Right lobe of liver (tissue), 6 donors: ENCODE measurements at regions not wholly inside any gene's neighbourhood (a gene's known extent, or its start where the extent isn't known, plus 50 kb on each side); places are given as distances from the start of the nearest gene placed in this dataset.

Experiments used
- ATAC-seq, 4 donors: fragments of 200-7000 bp; cut with Tn5 transposase; one replicate each; pipeline ENCODE4 v1.9.1; 2020; ENCODE audit warnings: mild to moderate bottlenecking in 4 of 4, moderate library complexity in 4 of 4
- DNase-seq, 3 donors: peaks; one replicate each; pipeline ENCODE4 v3.0.0-alpha.2; 2020
- H3K27ac ChIP-seq, 3 donors: fragments of 200-600 bp; one replicate each; pipeline ENCODE4 v1.8.0; 2022
- H3K27me3 ChIP-seq, 2 donors: fragments of 200-600 bp; one replicate each; pipeline ENCODE4 v1.8.0; 2022
- H3K36me3 ChIP-seq, 4 donors: fragments of 200-600 bp; sonication (generic) in 1 of 4; one replicate each; pipeline versions ENCODE4 v1.5.1 to v1.8.0; 2017 to 2022; ENCODE audit warnings: control low read depth in 1 of 4
- H3K4me1 ChIP-seq, 4 donors: fragments of 200-600 bp; sonication (generic) in 1 of 4; one replicate each; pipeline versions ENCODE4 v1.5.1 to v1.8.0; 2017 to 2022; ENCODE audit warnings: control low read depth in 1 of 4
- H3K4me3 ChIP-seq, 3 donors: fragments of 200-600 bp; one replicate each; pipeline ENCODE4 v1.8.0; 2022
- H3K9me3 ChIP-seq, 4 donors: fragments of 200-600 bp; sonication (generic) in 1 of 4; one replicate each; pipeline versions ENCODE4 v1.5.1 to v1.8.0; 2017 to 2022; ENCODE audit warnings: control low read depth in 1 of 4
- POLR2A ChIP-seq: fragments of 450-650 bp; IDR thresholded peaks from one replicate; pipeline ENCODE4 v1.6.1; 2017; ENCODE audit warnings: antibody characterized with exemption, mild to moderate bottlenecking
- WGBS: methylation state at CpG from one replicate; pipeline ENCODE4 v1.1.6; 2018; ENCODE audit warnings: low coverage, low lambda C conversion rate; ENCODE audit not compliant: insufficient coverage; ENCODE audit errors: missing lambda C conversion rate; 5-methylcytosine and 5-hydroxymethylcytosine counted together
- intact Hi-C, 2 donors: fragments of 100-400 bp; cut with DNase I; formaldehyde crosslinking; loops; one replicate each; pipeline versions ENCODE4 v1.11.2 to v1.14.1; 2022
- TF ChIP-seq, protein P1 (sequence below), 4 donors: fragments of 200-600 bp in 3 of 4; fragments of 450-650 bp in 1 of 4; IDR thresholded peaks; one replicate each; pipeline versions ENCODE4 v1.5.1 to v1.8.0; 2016 to 2022; ENCODE audit warnings: antibody characterized with exemption in 4 of 4, mild to moderate bottlenecking in 2 of 4
- donor health status: DM: no; HTN: yes; CAD: no.
- donor health status: DM: no; HTN: no; CAD: no.
- donor health status: DM: no; HTN: no; CAD: no.
- donor health status: DM: no; HTN: yes; CAD: no.
- donor health status: DM: no; HTN: yes; CAD: no.

DNA sequence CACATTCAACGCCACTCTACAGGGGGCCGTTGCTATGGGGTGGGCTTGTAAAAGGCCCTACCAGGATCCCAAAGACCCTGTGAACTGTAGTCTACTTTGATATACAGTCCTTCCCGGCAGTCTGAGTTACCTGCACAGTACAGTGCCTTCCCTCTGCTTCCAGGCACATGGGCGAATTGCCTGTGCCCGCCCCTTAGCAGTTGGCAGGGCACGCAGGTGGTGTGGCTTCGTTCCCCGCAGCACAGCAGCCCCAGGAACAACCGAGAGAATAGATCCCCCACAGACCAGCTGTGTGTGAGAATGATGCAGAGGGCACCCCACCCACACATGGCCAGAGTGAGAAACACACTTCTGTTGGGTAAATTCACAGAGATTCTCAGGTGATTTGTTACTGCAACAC, 60.6 kb downstream of the MRPL57 start:
- intact Hi-C loops: no loop called here
- no peak for ATAC-seq
- H3K9me3 ChIP-seq: no peaks in the 10 kb centered on the region
- no peak for TF ChIP-seq POLR2A
- TF ChIP-seq, protein P1, sequence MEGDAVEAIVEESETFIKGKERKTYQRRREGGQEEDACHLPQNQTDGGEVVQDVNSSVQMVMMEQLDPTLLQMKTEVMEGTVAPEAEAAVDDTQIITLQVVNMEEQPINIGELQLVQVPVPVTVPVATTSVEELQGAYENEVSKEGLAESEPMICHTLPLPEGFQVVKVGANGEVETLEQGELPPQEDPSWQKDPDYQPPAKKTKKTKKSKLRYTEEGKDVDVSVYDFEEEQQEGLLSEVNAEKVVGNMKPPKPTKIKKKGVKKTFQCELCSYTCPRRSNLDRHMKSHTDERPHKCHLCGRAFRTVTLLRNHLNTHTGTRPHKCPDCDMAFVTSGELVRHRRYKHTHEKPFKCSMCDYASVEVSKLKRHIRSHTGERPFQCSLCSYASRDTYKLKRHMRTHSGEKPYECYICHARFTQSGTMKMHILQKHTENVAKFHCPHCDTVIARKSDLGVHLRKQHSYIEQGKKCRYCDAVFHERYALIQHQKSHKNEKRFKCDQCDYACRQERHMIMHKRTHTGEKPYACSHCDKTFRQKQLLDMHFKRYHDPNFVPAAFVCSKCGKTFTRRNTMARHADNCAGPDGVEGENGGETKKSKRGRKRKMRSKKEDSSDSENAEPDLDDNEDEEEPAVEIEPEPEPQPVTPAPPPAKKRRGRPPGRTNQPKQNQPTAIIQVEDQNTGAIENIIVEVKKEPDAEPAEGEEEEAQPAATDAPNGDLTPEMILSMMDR (IDR thresholded peaks at IDR 0.05): no peak
- DNase-seq: no peak
- no peaks in the 10 kb centered on the region for H3K4me1 ChIP-seq
- no peak overlapping the region for H3K4me3 ChIP-seq
- no peaks in the 10 kb centered on the region for H3K36me3 ChIP-seq
- WGBS: no CpG with 5 or more reads among the region's 9 CpGs
- no peaks in the 10 kb centered on the region for H3K27me3 ChIP-seq
- no peak overlapping the region for H3K27ac ChIP-seq

DNA sequence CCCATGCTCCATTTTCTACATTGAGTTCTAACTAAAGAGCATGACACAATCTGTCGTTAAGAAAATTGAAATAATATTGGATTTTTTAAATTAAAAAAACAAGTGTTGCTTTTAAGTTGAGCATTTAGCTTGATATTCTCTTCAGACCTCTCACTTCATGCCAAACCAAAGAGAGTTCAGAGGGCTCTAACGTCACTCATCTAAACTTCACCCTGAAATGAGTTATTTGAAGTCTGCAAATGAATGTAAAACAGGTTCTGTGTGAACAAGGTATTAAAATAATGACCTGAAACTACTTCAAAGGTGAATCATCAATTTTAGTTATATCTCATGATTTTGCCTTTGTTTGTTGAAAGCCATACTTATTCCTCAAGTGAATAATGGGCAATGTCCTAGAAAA, 61.8 kb downstream of the MRPL57 start:
- ATAC-seq: no peak

DNA sequence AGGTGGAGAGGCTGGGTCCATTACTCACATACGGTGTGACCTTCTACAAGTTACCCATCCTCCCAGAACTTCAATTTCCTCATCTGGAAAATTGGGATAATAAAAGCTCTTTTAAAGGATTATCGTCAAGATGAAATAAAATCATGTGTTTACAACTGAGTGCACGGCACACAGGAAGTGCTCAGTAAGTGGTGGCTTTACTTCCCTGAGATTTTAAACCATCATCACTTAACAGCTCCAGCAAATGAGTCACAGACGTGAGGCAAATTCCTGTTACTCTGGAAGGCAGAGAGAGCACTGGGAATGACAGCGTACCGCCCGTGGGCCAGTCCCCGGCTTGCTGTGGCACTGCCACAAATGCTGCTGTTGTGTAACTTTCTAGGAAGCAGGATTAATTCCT, 64.1 kb downstream of the MRPL57 start:
- H3K27me3 ChIP-seq: no peaks in the 10 kb centered on the region
- H3K27ac ChIP-seq: no peak overlapping the region
- no peaks in the 10 kb centered on the region for H3K4me1 ChIP-seq
- no peak for ATAC-seq
- no peaks in the 10 kb centered on the region for H3K9me3 ChIP-seq
- 23% methylated on average over 4 of the region's 8 CpGs for WGBS
- no peak overlapping the region for H3K4me3 ChIP-seq
- H3K36me3 ChIP-seq: no peaks in the 10 kb centered on the region
- TF ChIP-seq, protein P1 (IDR thresholded peaks at IDR 0.05): no peak
- no peak for TF ChIP-seq POLR2A
- intact Hi-C loops: no loop called here
- no peak for DNase-seq

More for the DNA sequence above, 61.8 kb downstream of the MRPL57 start:
- WGBS: 39% methylated on average over 2 of the region's 2 CpGs
- intact Hi-C loops: no loop called here
- H3K27ac ChIP-seq: no peak overlapping the region
- H3K9me3 ChIP-seq: no peaks in the 10 kb centered on the region
- TF ChIP-seq POLR2A: no peak
- TF ChIP-seq, protein P1 (IDR thresholded peaks at IDR 0.05): no peak
- H3K4me3 ChIP-seq: no peak overlapping the region
- DNase-seq: no peak
- H3K4me1 ChIP-seq: no peaks in the 10 kb centered on the region
- no peaks in the 10 kb centered on the region for H3K27me3 ChIP-seq
- no peaks in the 10 kb centered on the region for H3K36me3 ChIP-seq

DNA sequence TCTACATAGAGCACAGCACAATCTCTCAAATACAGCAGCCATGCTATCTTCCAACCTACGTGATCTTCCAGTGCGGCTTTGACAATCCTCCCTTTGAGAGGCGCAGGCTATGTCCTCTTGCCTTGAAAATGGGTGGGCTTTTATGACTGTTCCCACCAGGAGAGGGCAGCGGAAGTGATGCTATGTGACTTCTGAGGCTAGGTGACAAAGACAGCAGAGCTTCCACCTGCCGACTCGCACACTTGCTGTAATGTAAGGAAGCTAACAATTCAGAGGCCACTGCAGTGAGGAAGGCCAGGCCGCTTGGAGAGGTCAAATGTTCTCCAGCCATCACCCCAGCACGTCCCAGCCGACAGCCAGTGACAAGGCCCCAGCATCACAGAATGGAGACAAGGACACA, 65.8 kb downstream of the MRPL57 start:
- 92% methylated on average over 3 of the region's 9 CpGs for WGBS
- H3K4me3 ChIP-seq: no peak overlapping the region
- H3K36me3 ChIP-seq: no peaks in the 10 kb centered on the region
- ATAC-seq: no peak
- H3K27me3 ChIP-seq: no peaks in the 10 kb centered on the region
- DNase-seq: no peak
- H3K9me3 ChIP-seq: no peaks in the 10 kb centered on the region
- TF ChIP-seq POLR2A: no peak
- TF ChIP-seq, protein P1 (IDR thresholded peaks at IDR 0.05): no peak
- H3K27ac ChIP-seq: no peak overlapping the region
- intact Hi-C loops: no loop called here
- no peaks in the 10 kb centered on the region for H3K4me1 ChIP-seq
